Stimulated activated naive B cell treated with anti-CD40 and anti-IgM and Interleukin-4, amounts not matched to agents 10 μg/mL and 1 μg/mL and 100 μg/mL, for 72 hours (primary cell): ENCODE measurements at regions not wholly inside any gene's neighbourhood (a gene's known extent, or its start where the extent isn't known, plus 50 kb on each side); places are given as distances from the start of the nearest gene placed in this dataset.
A peak's percentile ranks its signal among the peaks of the same experiment; 100 is the strongest.

ENCODE experiments used
- ATAC-seq, 2 donors: fragments of 150-1000 bp; cut with Tn5 transposase; replicated peaks; 2 replicates each; pipeline ENCODE4 v1.10.0; 2021; ENCODE audit warnings: moderate library complexity in 1 of 2
- DNase-seq: peaks from one replicate; pipeline ENCODE4 v3.0.0; 2021
- H3K27ac Mint-ChIP-seq: one replicate; pipeline ENCODE4 v1.8.0; 2022; ENCODE audit warnings: mild to moderate bottlenecking, mixed read lengths
- H3K27me3 Mint-ChIP-seq, 2 donors: one replicate each; pipeline ENCODE4 v1.8.0; 2022; ENCODE audit warnings: mixed read lengths in 2 of 2
- H3K36me3 Mint-ChIP-seq, 2 donors: one replicate each; pipeline ENCODE4 v1.8.0; 2022; ENCODE audit warnings: mixed read lengths in 2 of 2, mild to moderate bottlenecking in 1 of 2
- H3K4me1 Mint-ChIP-seq, 2 donors: one replicate each; pipeline ENCODE4 v1.8.0; 2022; ENCODE audit warnings: mixed read lengths in 2 of 2, mild to moderate bottlenecking in 1 of 2
- H3K4me3 Mint-ChIP-seq, 2 donors: one replicate each; pipeline ENCODE4 v1.8.0; 2022; ENCODE audit warnings: mild to moderate bottlenecking in 2 of 2, mixed read lengths in 2 of 2, moderate library complexity in 1 of 2
- H3K9me3 Mint-ChIP-seq, 2 donors: one replicate each; pipeline ENCODE4 v1.8.0; 2022; ENCODE audit warnings: mixed read lengths in 2 of 2, mild to moderate bottlenecking in 1 of 2

DNA sequence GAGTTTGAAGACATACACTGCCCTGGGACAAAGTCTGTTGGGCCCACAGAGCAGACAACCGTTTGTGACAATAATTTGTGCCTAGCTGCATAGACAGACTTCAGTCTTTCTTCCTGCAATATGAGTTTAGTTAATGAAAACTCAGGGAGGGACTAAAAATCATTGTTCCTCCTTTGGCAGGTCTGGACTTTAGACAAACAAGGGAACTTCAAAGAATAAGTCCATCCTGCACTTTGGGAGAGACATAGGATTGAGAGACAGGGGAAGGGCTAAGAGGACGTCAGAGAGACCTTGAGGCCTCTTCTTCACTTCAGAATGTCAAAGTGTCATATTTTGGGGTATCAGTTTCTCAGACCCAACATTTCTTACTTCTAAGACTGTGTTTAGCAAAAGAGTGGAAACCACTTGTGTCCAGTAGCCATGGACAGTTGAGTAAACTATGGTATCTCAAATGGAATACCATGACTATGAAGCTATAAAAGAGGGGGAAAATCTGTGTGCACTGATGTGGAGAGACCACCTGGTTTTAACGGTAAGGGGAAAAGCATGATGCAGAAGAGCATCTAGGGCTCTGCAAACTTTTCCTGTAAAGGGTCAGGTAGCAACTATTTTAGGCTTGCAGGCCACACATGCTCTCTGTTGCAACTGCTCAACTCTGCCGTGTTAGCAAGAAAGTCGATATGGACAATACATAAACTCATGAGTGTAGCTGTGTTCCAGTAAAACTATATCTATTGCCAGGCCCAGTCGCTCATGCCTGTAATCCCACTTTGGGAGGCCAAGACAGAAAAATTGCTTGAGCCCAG lies 217.8 kb upstream of the SH3BP4 start:
- ATAC-seq, result no peak
- H3K27me3 Mint-ChIP-seq, result peaks cover 9 to 20% of the 10 kb centered on the region in 2 donors
- H3K36me3 Mint-ChIP-seq, result peaks cover 0 to 3% of the 10 kb centered on the region in 2 donors
- H3K4me1 Mint-ChIP-seq, result no peaks in the 10 kb centered on the region
- H3K9me3 Mint-ChIP-seq, result peaks cover 0 to 11% of the 10 kb centered on the region in 2 donors
- no peak for DNase-seq
- H3K4me3 Mint-ChIP-seq, result no peak overlapping the region
- no peak overlapping the region for H3K27ac Mint-ChIP-seq

DNA sequence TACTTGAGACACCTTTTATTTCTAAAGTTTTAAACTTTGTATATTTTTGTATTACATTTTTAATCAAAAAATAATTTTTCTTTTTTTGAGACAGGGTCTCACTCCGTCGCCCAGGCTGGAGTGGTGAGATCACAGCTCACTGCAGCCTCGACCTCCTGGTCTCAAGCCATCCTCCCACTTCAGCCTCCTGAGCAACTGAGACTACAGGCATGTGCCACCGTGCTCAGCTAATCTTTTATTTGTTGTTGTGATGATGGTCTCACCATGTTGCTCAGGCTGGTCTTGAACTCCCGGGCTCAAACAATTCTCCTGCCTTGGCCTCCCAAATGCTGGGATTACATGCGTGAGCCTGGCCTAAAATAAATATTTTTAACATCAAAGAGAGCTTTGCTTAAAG lies 218.7 kb upstream of the SH3BP4 start:
- Mint-ChIP-seq H3K9me3 (peaks cover 0 to 11% of the 10 kb centered on the region in 2 donors), H3K36me3 (peaks cover 0 to 3% of the 10 kb centered on the region in 2 donors), H3K4me1 (no peaks in the 10 kb centered on the region), H3K4me3 (no peak overlapping the region), H3K27me3 (peaks cover 8 to 19% of the 10 kb centered on the region in 2 donors), H3K27ac (no peak overlapping the region)
- ATAC-seq (no peak), DNase-seq (no peak)

DNA sequence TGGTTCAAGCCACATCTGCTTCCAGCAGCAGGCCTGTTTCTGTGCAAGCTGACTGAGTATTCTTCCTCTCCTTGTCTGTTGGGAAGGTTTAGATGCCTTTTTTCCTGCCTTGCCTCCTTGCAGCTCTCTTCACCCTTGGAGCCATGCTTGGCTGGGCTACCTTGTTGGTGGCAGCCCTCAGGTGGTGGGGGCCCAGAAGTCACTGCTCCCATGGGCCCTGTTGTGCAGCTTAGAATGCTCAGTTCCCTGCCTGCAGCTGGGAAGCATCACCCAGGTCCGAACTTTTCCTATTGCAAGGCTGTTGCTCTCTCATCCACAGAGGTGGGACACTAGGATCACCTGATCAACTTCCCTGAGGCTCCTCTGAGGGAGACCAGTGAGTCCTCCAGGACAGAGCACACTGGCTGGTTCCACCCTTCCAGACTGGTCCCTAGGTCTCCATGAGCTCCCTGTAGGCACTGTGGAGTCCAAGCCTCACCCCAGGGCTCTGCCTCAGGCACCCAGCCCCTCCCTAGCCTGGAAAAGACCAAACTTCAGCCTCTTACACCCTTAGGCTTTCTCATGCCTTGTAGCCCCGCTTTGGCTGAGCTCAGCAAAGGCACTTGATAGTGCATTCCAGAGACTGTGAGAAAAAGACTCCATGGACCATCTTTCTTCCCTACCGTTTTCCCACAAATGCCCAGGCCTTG lies 219.3 kb upstream of the SH3BP4 start:
- Mint-ChIP-seq H3K27ac (no peak overlapping the region), H3K9me3 (peaks cover 0 to 11% of the 10 kb centered on the region in 2 donors), H3K36me3 (peaks cover 0 to 3% of the 10 kb centered on the region in 2 donors), H3K4me1 (no peaks in the 10 kb centered on the region), H3K27me3 (peaks cover 3 to 13% of the 10 kb centered on the region in 2 donors), H3K4me3 (no peak overlapping the region)
- no peak for DNase-seq
- no peak for ATAC-seq

DNA sequence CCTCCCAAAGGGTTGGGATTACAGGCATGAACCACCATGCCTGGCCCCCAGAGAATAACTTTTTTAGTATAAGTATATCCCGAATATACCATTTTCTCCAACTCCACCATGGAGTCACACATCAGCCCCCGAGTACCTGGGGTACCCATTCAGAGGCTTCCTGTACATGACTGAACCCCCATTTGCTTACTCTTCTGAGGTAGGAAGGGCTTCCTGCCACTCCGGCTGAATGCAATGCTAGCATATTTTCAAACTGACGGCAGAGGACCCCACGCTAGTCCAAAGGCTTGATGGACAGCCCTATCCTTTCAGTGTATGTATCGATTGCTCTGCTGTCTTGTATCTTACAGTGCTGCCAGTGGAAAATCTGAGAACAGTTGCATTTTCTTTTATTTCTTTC lies 220.6 kb upstream of the SH3BP4 start:
- H3K4me3 Mint-ChIP-seq, result no peak overlapping the region
- no peak overlapping the region for H3K27ac Mint-ChIP-seq
- no peaks in the 10 kb centered on the region for H3K4me1 Mint-ChIP-seq
- peaks cover 0 to 3% of the 10 kb centered on the region in 2 donors for H3K36me3 Mint-ChIP-seq
- ATAC-seq (no peak), DNase-seq (no peak)
- H3K27me3 Mint-ChIP-seq, result peaks cover 0 to 7% of the 10 kb centered on the region in 2 donors
- peaks cover 0 to 11% of the 10 kb centered on the region in 2 donors for H3K9me3 Mint-ChIP-seq

- Mint-ChIP-seq H3K4me3 (no peak overlapping the region), H3K27me3 (peaks cover 0 to 7% of the 10 kb centered on the region in 2 donors), H3K27ac (no peak overlapping the region), H3K4me1 (no peaks in the 10 kb centered on the region), H3K9me3 (peaks cover 0 to 3% of the 10 kb centered on the region in 2 donors), H3K36me3 (peaks cover 0 to 1% of the 10 kb centered on the region in 2 donors)
- DNase-seq, result no peak
- ATAC-seq, result no peak
These were observed 221.7 kb upstream of the SH3BP4 start for GRCh38 chr2:234730066-234730640.

- ATAC-seq, result no peak
- Mint-ChIP-seq H3K27ac (no peak overlapping the region), H3K4me1 (no peaks in the 10 kb centered on the region), H3K36me3 (no peaks in the 10 kb centered on the region), H3K9me3 (no peaks in the 10 kb centered on the region), H3K27me3 (peaks cover 0 to 3% of the 10 kb centered on the region in 2 donors), H3K4me3 (no peak overlapping the region)
- DNase-seq, result no peak
These were observed 226.1 kb upstream of the SH3BP4 start for GRCh38 chr2:234725528-234726264.

- Mint-ChIP-seq H3K9me3 (no peaks in the 10 kb centered on the region), H3K4me3 (no peak overlapping the region), H3K27ac (no peak overlapping the region), H3K4me1 (no peaks in the 10 kb centered on the region), H3K36me3 (no peaks in the 10 kb centered on the region), H3K27me3 (peaks cover 0 to 5% of the 10 kb centered on the region in 2 donors)
- DNase-seq (no peak), ATAC-seq (no peak)
These were observed 227.0 kb upstream of the SH3BP4 start for GRCh38 chr2:234724850-234725249.

GRCh38 chr2:234723400-234723799 lies 226.5 kb upstream of the ARL4C start:
- Mint-ChIP-seq H3K27ac (no peak overlapping the region), H3K27me3 (peaks cover 0 to 7% of the 10 kb centered on the region in 2 donors), H3K9me3 (no peaks in the 10 kb centered on the region), H3K36me3 (no peaks in the 10 kb centered on the region), H3K4me1 (no peaks in the 10 kb centered on the region), H3K4me3 (no peak overlapping the region)
- DNase-seq, result no peak
- no peak for ATAC-seq

GRCh38 chr2:234722176-234722575 lies 225.3 kb upstream of the ARL4C start:
- no peak overlapping the region for H3K4me3 Mint-ChIP-seq
- no peaks in the 10 kb centered on the region for H3K36me3 Mint-ChIP-seq
- no peak overlapping the region for H3K27ac Mint-ChIP-seq
- H3K4me1 Mint-ChIP-seq, result no peaks in the 10 kb centered on the region
- ATAC-seq, result no peak
- DNase-seq, result no peak
- peaks cover 0 to 7% of the 10 kb centered on the region in 2 donors for H3K27me3 Mint-ChIP-seq
- H3K9me3 Mint-ChIP-seq, result no peaks in the 10 kb centered on the region

DNA sequence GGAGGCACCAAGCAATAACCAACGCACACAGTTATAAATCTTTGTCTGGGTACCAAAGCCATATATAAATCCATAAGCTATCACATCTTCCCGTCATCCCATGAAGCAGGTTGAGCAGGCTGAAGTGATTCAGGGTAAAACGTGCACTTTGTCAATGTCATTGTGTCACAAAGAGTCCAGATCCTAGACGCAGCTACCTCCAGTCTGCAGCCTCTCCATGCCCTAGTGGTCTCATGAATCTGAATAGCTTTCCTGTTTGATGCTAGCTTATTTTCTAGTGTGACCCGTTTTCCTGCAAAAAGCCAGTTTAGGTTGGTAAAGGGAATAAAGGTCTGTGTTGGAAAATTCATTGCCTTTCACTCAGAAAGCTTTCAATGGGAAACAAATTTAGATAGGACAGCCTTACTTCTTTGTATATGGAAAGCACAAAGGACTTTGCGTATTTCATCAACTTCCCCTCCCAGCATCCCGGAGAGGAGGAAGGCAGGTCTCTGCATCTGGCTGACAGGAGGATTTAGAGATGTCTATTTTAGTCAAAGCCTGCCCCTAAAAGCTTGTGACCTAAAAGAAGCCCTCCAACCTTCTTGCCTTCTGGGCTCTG lies 222.3 kb upstream of the ARL4C start:
- ATAC-seq (no peak), DNase-seq (no peak)
- no peak overlapping the region for H3K4me3 Mint-ChIP-seq
- no peaks in the 10 kb centered on the region for H3K4me1 Mint-ChIP-seq
- no peaks in the 10 kb centered on the region for H3K9me3 Mint-ChIP-seq
- peaks cover 0 to 13% of the 10 kb centered on the region in 2 donors for H3K27me3 Mint-ChIP-seq
- H3K36me3 Mint-ChIP-seq, result no peaks in the 10 kb centered on the region
- H3K27ac Mint-ChIP-seq, result no peak overlapping the region

DNA sequence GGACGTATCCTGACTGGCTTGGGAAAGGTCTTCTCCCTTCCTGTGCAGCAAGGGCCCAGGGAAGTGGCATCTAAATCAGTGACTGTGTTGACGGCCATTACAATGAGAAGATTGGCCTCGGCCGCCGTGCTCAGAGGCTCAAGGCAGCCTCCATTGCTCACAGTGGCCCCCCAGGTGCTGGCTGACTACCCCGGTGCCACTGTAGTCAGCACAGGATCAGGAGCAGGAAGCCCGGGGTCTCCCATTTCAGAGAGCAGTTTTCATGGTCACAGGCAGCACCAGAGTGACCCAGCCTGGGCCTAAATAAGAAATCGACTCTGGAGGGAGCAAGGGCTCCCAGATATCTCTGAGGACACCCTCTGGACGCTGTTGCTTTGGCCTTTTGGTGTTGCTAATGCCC lies 219.4 kb upstream of the ARL4C start:
- no peaks in the 10 kb centered on the region for H3K4me1 Mint-ChIP-seq
- H3K4me3 Mint-ChIP-seq, result no peak overlapping the region
- no peak overlapping the region for H3K27ac Mint-ChIP-seq
- no peaks in the 10 kb centered on the region for H3K9me3 Mint-ChIP-seq
- no peaks in the 10 kb centered on the region for H3K36me3 Mint-ChIP-seq
- peaks cover 7 to 20% of the 10 kb centered on the region in 2 donors for H3K27me3 Mint-ChIP-seq
- DNase-seq, result no peak
- no peak for ATAC-seq

GRCh38 chr2:234715671-234716250 lies 218.9 kb upstream of the ARL4C start:
- Mint-ChIP-seq H3K27me3 (peaks cover 7 to 20% of the 10 kb centered on the region in 2 donors), H3K9me3 (no peaks in the 10 kb centered on the region), H3K36me3 (no peaks in the 10 kb centered on the region), H3K27ac (peak overlapping the region; percentile 63), H3K4me3 (no peak overlapping the region), H3K4me1 (no peaks in the 10 kb centered on the region)
- ATAC-seq, result no peak
- DNase-seq, result no peak

GRCh38 chr2:234714711-234715110 lies 217.8 kb upstream of the ARL4C start:
- no peaks in the 10 kb centered on the region for H3K36me3 Mint-ChIP-seq
- no peaks in the 10 kb centered on the region for H3K4me1 Mint-ChIP-seq
- no peak overlapping the region for H3K4me3 Mint-ChIP-seq
- no peak for ATAC-seq
- H3K27me3 Mint-ChIP-seq, result peaks cover 7 to 23% of the 10 kb centered on the region in 2 donors
- H3K9me3 Mint-ChIP-seq, result no peaks in the 10 kb centered on the region
- no peak for DNase-seq
- no peak overlapping the region for H3K27ac Mint-ChIP-seq
